Neutrophil (primary cell): ENCODE measurements at regions not wholly inside any gene's neighbourhood (a gene's known extent, or its start where the extent isn't known, plus 50 kb on each side); places are given as distances from the start of the nearest gene placed in this dataset.

Experiments used
- H3K27ac ChIP-seq: fragments of 200-600 bp; sonication (generic); 2 replicates; pipeline ENCODE4 v1.5.1; 2016; ENCODE audit warnings: mild to moderate bottlenecking, moderate library complexity
- H3K27me3 ChIP-seq: fragments of 200-600 bp; sonication (generic); 2 replicates; pipeline ENCODE4 v1.6.0; 2016; ENCODE audit warnings: mild to moderate bottlenecking
- H3K36me3 ChIP-seq: fragments of 200-600 bp; sonication (generic); 2 replicates; pipeline ENCODE4 v1.5.1; 2017
- H3K4me1 ChIP-seq, 2 experiments: fragments of 200-600 bp in 1 of 2; sonication (generic) in 1 of 2; 1 replicate in 1 of 2; 2 replicates in 1 of 2; pipeline versions ENCODE4 v1.5.1 to v1.6.1; 2013 to 2016; ENCODE audit warnings: low read depth in 1 of 2, low read length in 1 of 2, mild to moderate bottlenecking in 1 of 2, moderate library complexity in 1 of 2; ENCODE audit not compliant: control insufficient read depth in 1 of 2, insufficient read depth in 1 of 2
- H3K4me3 ChIP-seq, 2 experiments: fragments of 200-600 bp in 1 of 2; sonication (generic) in 1 of 2; 1 replicate in 1 of 2; 2 replicates in 1 of 2; pipeline ENCODE4 v1.5.1; 2013 to 2016; ENCODE audit warnings: low read depth in 1 of 2, low read length in 1 of 2, mild to moderate bottlenecking in 1 of 2, moderate library complexity in 1 of 2
- H3K9me3 ChIP-seq: fragments of 200-600 bp; sonication (generic); 2 replicates; pipeline ENCODE4 v1.5.1; 2016
- CTCF ChIP-seq: fragments of 200-600 bp; sonication (generic); IDR thresholded peaks from 2 replicates; pipeline ENCODE4 v1.5.1; 2016; ENCODE audit warnings: antibody characterized with exemption

GRCh38 chr12:125292700-125293099, 227.5 kb downstream of the AACS start:
- Histone ChIP-seq H3K4me1 (no peaks in the 10 kb centered on the region), H3K27ac (no peak overlapping the region), H3K4me3 (no peak overlapping the region), H3K27me3 (peaks cover 4% of the 10 kb centered on the region), H3K36me3 (no peaks in the 10 kb centered on the region), H3K9me3 (no peaks in the 10 kb centered on the region)
- TF ChIP-seq CTCF: no peak

- peaks cover 4% of the 10 kb centered on the region for H3K27me3 ChIP-seq
- H3K9me3 ChIP-seq: no peaks in the 10 kb centered on the region
- no peak overlapping the region for H3K4me3 ChIP-seq
- H3K36me3 ChIP-seq: no peaks in the 10 kb centered on the region
- H3K4me1 ChIP-seq: no peaks in the 10 kb centered on the region
- H3K27ac ChIP-seq: no peak overlapping the region
- TF ChIP-seq CTCF: no peak
Observed at GRCh38 chr12:125295550-125295949, 230.3 kb downstream of the AACS start.

- H3K4me1 ChIP-seq: no peaks in the 10 kb centered on the region
- H3K9me3 ChIP-seq: no peaks in the 10 kb centered on the region
- no peak overlapping the region for H3K27ac ChIP-seq
- H3K36me3 ChIP-seq: no peaks in the 10 kb centered on the region
- no peak for TF ChIP-seq CTCF
- no peak overlapping the region for H3K4me3 ChIP-seq
- H3K27me3 ChIP-seq: peaks cover 4% of the 10 kb centered on the region
Observed at GRCh38 chr12:125296701-125297100, 231.5 kb downstream of the AACS start.

- no peak for TF ChIP-seq CTCF
- Histone ChIP-seq H3K36me3 (no peaks in the 10 kb centered on the region), H3K4me3 (no peak overlapping the region), H3K4me1 (no peaks in the 10 kb centered on the region), H3K27ac (no peak overlapping the region), H3K9me3 (no peaks in the 10 kb centered on the region), H3K27me3 (peaks cover 4% of the 10 kb centered on the region)
Observed at GRCh38 chr12:125299840-125300239, 234.6 kb downstream of the AACS start.

DNA sequence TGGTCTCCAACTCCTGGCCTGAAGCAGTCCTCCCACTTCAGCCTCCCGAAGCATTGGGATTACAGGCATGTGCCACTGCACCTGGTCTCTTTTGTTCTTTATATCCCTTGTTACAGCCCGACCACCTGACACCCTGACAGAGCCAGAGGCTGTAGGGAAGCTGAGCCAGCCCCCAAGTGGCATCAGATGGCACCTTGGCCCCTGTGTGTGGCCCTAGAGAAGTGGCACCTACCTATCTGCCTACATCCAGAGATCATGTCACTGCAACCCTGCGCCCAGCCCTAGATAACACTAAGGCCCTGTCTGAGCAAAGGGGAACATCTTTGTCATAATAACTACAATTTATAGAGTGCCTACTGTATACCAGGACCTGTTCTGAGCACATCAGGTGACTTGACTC, 235.0 kb downstream of the AACS start:
- no peak for TF ChIP-seq CTCF
- Histone ChIP-seq H3K27me3 (peaks cover 4% of the 10 kb centered on the region), H3K9me3 (no peaks in the 10 kb centered on the region), H3K36me3 (no peaks in the 10 kb centered on the region), H3K4me1 (no peaks in the 10 kb centered on the region), H3K27ac (no peak overlapping the region), H3K4me3 (no peak overlapping the region)

DNA sequence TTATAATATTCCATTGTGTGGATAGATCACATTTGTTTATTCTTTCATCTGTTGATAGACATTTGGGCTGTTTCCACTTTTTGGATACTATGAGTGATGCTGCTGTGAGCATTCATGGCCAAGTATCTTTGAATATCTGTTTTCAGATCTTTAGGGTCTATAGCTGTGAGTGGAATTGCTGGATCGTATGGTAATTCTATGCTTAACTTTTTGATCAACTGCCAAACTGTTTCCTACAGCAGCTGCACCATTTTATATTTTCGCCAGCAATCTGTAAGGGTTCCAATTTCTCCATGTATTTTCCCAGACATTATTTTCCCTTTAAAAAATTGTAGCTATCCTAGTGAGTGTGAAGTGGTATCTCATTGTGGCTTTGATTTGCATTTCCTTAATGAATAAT, 238.1 kb downstream of the AACS start:
- no peak overlapping the region for H3K27ac ChIP-seq
- no peaks in the 10 kb centered on the region for H3K4me1 ChIP-seq
- H3K4me3 ChIP-seq: no peak overlapping the region
- H3K27me3 ChIP-seq: no peaks in the 10 kb centered on the region
- no peaks in the 10 kb centered on the region for H3K36me3 ChIP-seq
- TF ChIP-seq CTCF: no peak
- H3K9me3 ChIP-seq: no peaks in the 10 kb centered on the region
